ENCODE measurements at regions not wholly inside any gene's neighbourhood (a gene's known extent, or its start where the extent isn't known, plus 50 kb on each side); places are given as distances from the start of the nearest gene placed in this dataset.

GRCh38 chr3:87508921-87509320, 232.5 kb upstream of the POU1F1 start (continued):
- TF ChIP-seq ZNF770 (CRISPR knock-in tag; IDR thresholded peaks at IDR 0.05) (no peak), NFATC3 (CRISPR knock-in tag; IDR thresholded peaks at IDR 0.05) (no peak), NR3C1 (CRISPR knock-in tag; IDR thresholded peaks at IDR 0.05) (no peak), ZNF792 (CRISPR knock-in tag; IDR thresholded peaks at IDR 0.05) (no peak), TBX2 (CRISPR knock-in tag; IDR thresholded peaks at IDR 0.05; ENCODE audit: borderline replicate concordance) (no peak), SALL2 (CRISPR knock-in tag; IDR thresholded peaks at IDR 0.05) (no peak), ATF5 (CRISPR knock-in tag; IDR thresholded peaks at IDR 0.05; ENCODE audit: low read depth) (no peak), ZNF556 (CRISPR knock-in tag; IDR thresholded peaks at IDR 0.05; ENCODE audit: borderline replicate concordance) (no peak), NFIB (CRISPR knock-in tag; IDR thresholded peaks at IDR 0.05; ENCODE audit: borderline replicate concordance) (no peak), ZFP36L1 (CRISPR knock-in tag; IDR thresholded peaks at IDR 0.05) (no peak)
- TF ChIP-seq, protein P1, sequence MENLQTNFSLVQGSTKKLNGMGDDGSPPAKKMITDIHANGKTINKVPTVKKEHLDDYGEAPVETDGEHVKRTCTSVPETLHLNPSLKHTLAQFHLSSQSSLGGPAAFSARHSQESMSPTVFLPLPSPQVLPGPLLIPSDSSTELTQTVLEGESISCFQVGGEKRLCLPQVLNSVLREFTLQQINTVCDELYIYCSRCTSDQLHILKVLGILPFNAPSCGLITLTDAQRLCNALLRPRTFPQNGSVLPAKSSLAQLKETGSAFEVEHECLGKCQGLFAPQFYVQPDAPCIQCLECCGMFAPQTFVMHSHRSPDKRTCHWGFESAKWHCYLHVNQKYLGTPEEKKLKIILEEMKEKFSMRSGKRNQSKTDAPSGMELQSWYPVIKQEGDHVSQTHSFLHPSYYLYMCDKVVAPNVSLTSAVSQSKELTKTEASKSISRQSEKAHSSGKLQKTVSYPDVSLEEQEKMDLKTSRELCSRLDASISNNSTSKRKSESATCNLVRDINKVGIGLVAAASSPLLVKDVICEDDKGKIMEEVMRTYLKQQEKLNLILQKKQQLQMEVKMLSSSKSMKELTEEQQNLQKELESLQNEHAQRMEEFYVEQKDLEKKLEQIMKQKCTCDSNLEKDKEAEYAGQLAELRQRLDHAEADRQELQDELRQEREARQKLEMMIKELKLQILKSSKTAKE (CRISPR knock-in tag; IDR thresholded peaks at IDR 0.05; ENCODE audit: borderline replicate concordance): no peak

Measured in HepG2 (cell line).